Brain microvascular endothelial cell (primary cell): ENCODE measurements at regions not wholly inside any gene's neighbourhood (a gene's known extent, or its start where the extent isn't known, plus 50 kb on each side); places are given as distances from the start of the nearest gene placed in this dataset.

Source experiments
- DNase-seq: peaks from one replicate; pipeline ENCODE4 v3.0.0-alpha.2; 2020
- H3K27ac ChIP-seq: fragments of 250-450 bp; sonication (Bioruptor Pico); 2 replicates; pipeline ENCODE4 v1.5.1; 2020; ENCODE audit warnings: mild to moderate bottlenecking, moderate library complexity
- H3K27me3 ChIP-seq: fragments of 250-450 bp; sonication (Bioruptor Pico); replicated peaks from 2 replicates; pipeline ENCODE4 v1.5.1; 2020; ENCODE audit warnings: mild to moderate bottlenecking
- H3K36me3 ChIP-seq: fragments of 250-450 bp; sonication (Bioruptor Pico); replicated peaks from 2 replicates; pipeline ENCODE4 v1.5.1; 2020; ENCODE audit warnings: mild to moderate bottlenecking
- H3K4me3 ChIP-seq: 2 replicates; pipeline ENCODE4 v1.5.1; 2011; ENCODE audit warnings: low read depth, mild to moderate bottlenecking, control low read depth, low read length, moderate library complexity
- in situ Hi-C: cut with HindIII; loops from 2 replicates; pipeline ENCODE4 v1.10.0; 2017; ENCODE audit warnings: low sequenced_read_pairs, low pct_ligation_motif_present
- TF ChIP-seq, protein P1 (sequence below): IDR thresholded peaks from 2 replicates; pipeline ENCODE4 v1.5.1; 2011; ENCODE audit warnings: low read depth, mild to moderate bottlenecking, moderate library complexity, low read length, control low read depth, inconsistent platforms; ENCODE audit errors: missing control alignments

GRCh38 chr2:189369566-189369965 is 71.7 kb upstream of the WDR75 start:
- TF ChIP-seq, protein P1, sequence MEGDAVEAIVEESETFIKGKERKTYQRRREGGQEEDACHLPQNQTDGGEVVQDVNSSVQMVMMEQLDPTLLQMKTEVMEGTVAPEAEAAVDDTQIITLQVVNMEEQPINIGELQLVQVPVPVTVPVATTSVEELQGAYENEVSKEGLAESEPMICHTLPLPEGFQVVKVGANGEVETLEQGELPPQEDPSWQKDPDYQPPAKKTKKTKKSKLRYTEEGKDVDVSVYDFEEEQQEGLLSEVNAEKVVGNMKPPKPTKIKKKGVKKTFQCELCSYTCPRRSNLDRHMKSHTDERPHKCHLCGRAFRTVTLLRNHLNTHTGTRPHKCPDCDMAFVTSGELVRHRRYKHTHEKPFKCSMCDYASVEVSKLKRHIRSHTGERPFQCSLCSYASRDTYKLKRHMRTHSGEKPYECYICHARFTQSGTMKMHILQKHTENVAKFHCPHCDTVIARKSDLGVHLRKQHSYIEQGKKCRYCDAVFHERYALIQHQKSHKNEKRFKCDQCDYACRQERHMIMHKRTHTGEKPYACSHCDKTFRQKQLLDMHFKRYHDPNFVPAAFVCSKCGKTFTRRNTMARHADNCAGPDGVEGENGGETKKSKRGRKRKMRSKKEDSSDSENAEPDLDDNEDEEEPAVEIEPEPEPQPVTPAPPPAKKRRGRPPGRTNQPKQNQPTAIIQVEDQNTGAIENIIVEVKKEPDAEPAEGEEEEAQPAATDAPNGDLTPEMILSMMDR, result no peak
- Histone ChIP-seq H3K27me3 (no peaks in the 10 kb centered on the region), H3K4me3 (no peak overlapping the region), H3K27ac (peak overlapping the region; percentile 95), H3K36me3 (no peaks in the 10 kb centered on the region)
- DNase-seq, result peak; percentile 67
- in situ Hi-C loops, result no loop called here

GRCh38 chr2:189370719-189371118 is 70.6 kb upstream of the WDR75 start:
- no peaks in the 10 kb centered on the region for H3K36me3 ChIP-seq
- in situ Hi-C loops, result no loop called here
- no peaks in the 10 kb centered on the region for H3K27me3 ChIP-seq
- no peak overlapping the region for H3K4me3 ChIP-seq
- TF ChIP-seq, protein P1, result no peak
- H3K27ac ChIP-seq, result peak overlapping the region; percentile 95
- peak; percentile 89 for DNase-seq

GRCh38 chr2:189372688-189373257 is 68.5 kb upstream of the WDR75 start:
- Histone ChIP-seq H3K27ac (no peak overlapping the region), H3K27me3 (no peaks in the 10 kb centered on the region), H3K36me3 (no peaks in the 10 kb centered on the region), H3K4me3 (no peak overlapping the region)
- DNase-seq, result no peak
- in situ Hi-C loops, result no loop called here
- TF ChIP-seq, protein P1, result no peak

DNA sequence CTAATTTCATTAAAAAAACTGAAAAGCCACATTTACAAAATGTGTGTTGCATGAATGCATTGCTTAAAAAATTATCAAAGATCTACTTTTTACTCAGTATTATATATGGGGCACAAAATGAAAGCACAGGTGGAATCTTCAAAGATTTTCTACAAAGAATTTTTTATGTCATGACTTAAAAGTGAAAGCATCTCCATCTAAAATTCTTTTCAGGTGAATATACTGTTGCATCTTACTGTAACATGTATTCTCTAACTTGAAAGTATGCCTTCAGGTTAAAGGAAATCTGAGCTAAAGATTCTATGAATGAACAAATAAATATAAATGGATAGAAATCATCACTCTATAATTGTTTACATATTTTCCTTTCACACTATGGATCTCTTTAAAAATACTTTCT is 66.8 kb upstream of the WDR75 start:
- TF ChIP-seq, protein P1, result no peak
- in situ Hi-C loops, result no loop called here

GRCh38 chr2:189375842-189376241 is 65.4 kb upstream of the WDR75 start:
- Histone ChIP-seq H3K4me3 (no peak overlapping the region), H3K36me3 (no peaks in the 10 kb centered on the region), H3K27me3 (no peaks in the 10 kb centered on the region), H3K27ac (no peak overlapping the region)
- in situ Hi-C loops, result no loop called here
- TF ChIP-seq, protein P1, result no peak
- no peak for DNase-seq

More for the DNA sequence above, 66.8 kb upstream of the WDR75 start:
- Histone ChIP-seq H3K36me3 (no peaks in the 10 kb centered on the region), H3K27me3 (no peaks in the 10 kb centered on the region), H3K4me3 (no peak overlapping the region), H3K27ac (no peak overlapping the region)
- no peak for DNase-seq

DNA sequence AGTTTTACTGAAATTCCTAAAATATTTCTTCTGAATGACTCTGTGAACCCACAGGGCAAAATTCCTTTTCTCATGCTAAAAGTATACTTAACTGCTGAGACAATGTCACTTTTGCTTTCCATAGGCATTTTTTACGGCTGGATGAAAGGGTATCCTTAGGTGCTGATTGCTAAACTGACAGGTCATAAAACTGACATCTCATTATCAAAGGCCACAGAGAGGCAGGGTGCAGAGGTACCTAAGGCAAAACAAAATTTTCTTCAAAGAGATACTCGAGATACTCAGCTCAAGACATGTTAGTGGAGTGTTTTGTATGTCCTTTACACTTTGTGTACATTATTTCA is 62.0 kb upstream of the WDR75 start:
- TF ChIP-seq, protein P1, result no peak
- no peak overlapping the region for H3K4me3 ChIP-seq
- in situ Hi-C loops, result no loop called here
- H3K27me3 ChIP-seq, result no peaks in the 10 kb centered on the region
- peak; percentile 20 for DNase-seq
- peak overlapping the region; percentile 79 for H3K27ac ChIP-seq
- no peaks in the 10 kb centered on the region for H3K36me3 ChIP-seq
